ENCODE measurements at regions not wholly inside any gene's neighbourhood (a gene's known extent, or its start where the extent isn't known, plus 50 kb on each side); places are given as distances from the start of the nearest gene placed in this dataset.
A peak's percentile ranks its signal among the peaks of the same experiment; 100 is the strongest.
"Not testable (repeated sequence)": the region's sequence is repeated elsewhere in the genome, so short reads cannot be mapped to it uniquely, and the experiment has no call there.

- H3K27me3 ChIP-seq (ENCODE audit: control insufficient read depth, insufficient read depth, low read length); H3K36me3 ChIP-seq (ENCODE audit: control insufficient read depth, insufficient read depth, low read length); FAIRE-seq; H3K4me3 ChIP-seq (ENCODE audit: low read depth, low read length); DNase-seq (ENCODE audit: low read depth): not testable (repeated sequence)
Measured at GRCh38 chr2:87488021-87488420, 259.9 kb upstream of the PLGLB2 start.

DNA sequence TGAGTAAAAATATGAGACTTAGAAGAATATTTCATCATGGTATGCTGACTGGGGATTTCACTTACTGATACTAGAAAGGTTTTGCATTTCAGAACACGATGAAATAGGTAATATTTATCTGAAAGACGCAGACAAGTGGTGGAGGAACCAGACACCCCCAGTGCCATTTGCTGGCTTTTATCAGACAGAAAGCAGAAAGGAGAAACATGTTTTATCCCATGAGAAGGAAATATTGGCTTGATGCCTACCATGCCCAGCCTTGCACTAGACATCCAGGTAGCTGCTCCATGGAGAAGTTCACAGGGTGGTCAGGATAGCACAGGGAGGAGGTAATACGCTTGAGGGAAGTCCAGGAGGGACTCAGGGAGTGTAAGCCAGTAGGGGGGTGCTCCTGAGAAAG, 258.9 kb upstream of the PLGLB2 start:
- FAIRE-seq; H3K27me3 ChIP-seq (ENCODE audit: control insufficient read depth, insufficient read depth, low read length); DNase-seq (ENCODE audit: low read depth); H3K36me3 ChIP-seq (ENCODE audit: control insufficient read depth, insufficient read depth, low read length); H3K4me3 ChIP-seq (ENCODE audit: low read depth, low read length): not testable (repeated sequence)

- not testable (repeated sequence) for FAIRE-seq; H3K4me3 ChIP-seq (ENCODE audit: low read depth, low read length); DNase-seq (ENCODE audit: low read depth); H3K27me3 ChIP-seq (ENCODE audit: control insufficient read depth, insufficient read depth, low read length); H3K36me3 ChIP-seq (ENCODE audit: control insufficient read depth, insufficient read depth, low read length)
Measured at GRCh38 chr2:87494846-87495245, 253.0 kb upstream of the PLGLB2 start.

- not testable (repeated sequence) for H3K4me3 ChIP-seq (ENCODE audit: low read depth, low read length); H3K27me3 ChIP-seq (ENCODE audit: control insufficient read depth, insufficient read depth, low read length); H3K36me3 ChIP-seq (ENCODE audit: control insufficient read depth, insufficient read depth, low read length); FAIRE-seq; DNase-seq (ENCODE audit: low read depth)
Measured at GRCh38 chr2:87495455-87495854, 252.4 kb upstream of the PLGLB2 start.

DNA sequence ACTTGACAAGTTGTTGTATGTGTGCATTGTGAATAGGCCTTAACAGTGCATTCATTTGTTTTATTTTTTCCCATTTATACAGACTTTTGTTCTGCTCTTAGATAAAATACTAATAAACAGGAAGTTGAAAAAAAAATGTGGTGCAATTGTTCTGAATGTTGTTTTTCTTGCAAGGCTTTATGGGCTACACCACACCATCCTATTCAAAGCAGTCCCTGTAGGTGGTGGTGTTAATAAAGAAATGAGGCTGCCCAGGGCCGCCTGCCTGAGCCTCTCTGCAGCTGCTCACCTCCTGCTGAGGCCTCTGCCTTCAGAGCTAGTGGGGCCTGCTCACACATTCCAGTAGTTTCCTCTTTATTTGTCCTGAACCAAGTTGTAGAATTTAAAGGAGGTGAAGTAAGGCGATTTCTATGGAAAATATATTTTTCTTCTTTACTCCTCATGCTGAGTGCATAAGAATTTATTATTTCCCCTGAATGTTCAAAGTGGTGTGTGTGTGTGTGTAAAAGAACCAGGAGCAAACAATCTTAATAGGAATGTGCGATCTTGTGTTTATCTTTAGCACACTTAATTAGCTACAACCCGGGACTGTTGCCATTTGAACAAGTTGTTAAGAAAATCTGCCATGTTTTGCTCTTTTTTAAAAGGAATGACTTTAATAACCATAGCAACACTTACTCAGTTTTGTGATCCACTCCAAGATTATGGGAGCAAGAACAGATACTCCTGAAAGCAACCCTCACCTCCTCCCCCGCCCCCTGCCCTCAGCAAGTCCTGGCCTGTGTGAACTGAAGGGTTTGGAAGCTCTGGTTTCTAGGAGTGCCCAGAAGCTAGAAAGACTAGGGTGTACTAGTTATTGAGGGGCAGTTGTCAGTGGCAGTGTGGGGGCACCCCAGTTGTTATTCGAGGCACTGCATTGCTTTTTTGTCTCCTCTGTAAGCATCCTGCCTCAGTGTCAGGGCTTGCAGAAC, 251.6 kb upstream of the PLGLB2 start:
- not testable (repeated sequence) for H3K36me3 ChIP-seq (ENCODE audit: control insufficient read depth, insufficient read depth, low read length); H3K4me3 ChIP-seq (ENCODE audit: low read depth, low read length); H3K27me3 ChIP-seq (ENCODE audit: control insufficient read depth, insufficient read depth, low read length); FAIRE-seq
- peak; percentile 49 for DNase-seq (ENCODE audit: low read depth)

- H3K36me3 ChIP-seq (ENCODE audit: control insufficient read depth, insufficient read depth, low read length); H3K27me3 ChIP-seq (ENCODE audit: control insufficient read depth, insufficient read depth, low read length); FAIRE-seq; DNase-seq (ENCODE audit: low read depth); H3K4me3 ChIP-seq (ENCODE audit: low read depth, low read length): not testable (repeated sequence)
Measured at GRCh38 chr2:87497135-87497534, 250.8 kb upstream of the PLGLB2 start.

DNA sequence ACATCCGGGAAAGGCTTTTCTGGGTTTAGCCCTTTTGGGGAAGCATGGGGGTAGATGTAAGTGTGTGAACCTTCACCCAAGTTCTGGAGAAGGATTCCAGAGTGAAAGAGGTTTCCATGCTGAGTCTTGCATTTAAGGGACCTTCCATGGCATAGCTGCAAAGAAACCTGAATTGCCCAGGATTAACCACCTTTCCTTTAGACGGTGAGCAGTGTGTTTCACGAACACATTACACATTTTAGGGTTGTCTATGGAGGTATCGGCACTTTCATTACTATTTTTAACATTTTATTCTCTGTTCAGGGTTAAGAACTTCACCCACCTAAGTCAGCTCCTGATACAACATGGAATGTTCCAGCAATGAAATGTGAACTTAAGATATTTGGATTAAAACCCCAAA, 250.2 kb upstream of the PLGLB2 start:
- H3K36me3 ChIP-seq (ENCODE audit: control insufficient read depth, insufficient read depth, low read length); H3K27me3 ChIP-seq (ENCODE audit: control insufficient read depth, insufficient read depth, low read length); FAIRE-seq; DNase-seq (ENCODE audit: low read depth); H3K4me3 ChIP-seq (ENCODE audit: low read depth, low read length): not testable (repeated sequence)

GRCh38 chr2:87498169-87498853, 249.6 kb upstream of the PLGLB2 start:
- H3K4me3 ChIP-seq (ENCODE audit: low read depth, low read length) = not testable (repeated sequence)

DNA sequence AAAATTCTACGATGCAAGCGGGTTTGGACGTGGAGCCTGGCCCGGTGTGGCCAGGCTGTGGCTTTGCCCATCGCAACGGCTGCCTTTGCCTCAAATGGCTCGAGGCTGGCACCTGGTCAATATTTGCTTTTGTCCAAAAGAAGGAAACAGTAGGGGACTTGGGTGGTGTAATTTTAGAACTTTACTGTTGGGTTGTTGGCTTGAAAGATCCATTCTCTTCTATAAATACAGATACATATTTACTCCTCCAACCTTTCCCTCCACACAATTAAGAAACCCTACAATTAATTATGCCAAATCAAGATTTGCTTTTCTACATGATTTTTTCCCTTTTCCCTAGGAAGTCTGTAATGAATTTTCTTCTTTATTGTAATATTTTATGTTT, 249.0 kb upstream of the PLGLB2 start:
- H3K27me3 ChIP-seq (ENCODE audit: control insufficient read depth, insufficient read depth, low read length); H3K4me3 ChIP-seq (ENCODE audit: low read depth, low read length); FAIRE-seq: not testable (repeated sequence)

More at GRCh38 chr2:87498169-87498853, 249.6 kb upstream of the PLGLB2 start:
- DNase-seq (ENCODE audit: low read depth); FAIRE-seq; H3K27me3 ChIP-seq (ENCODE audit: control insufficient read depth, insufficient read depth, low read length); H3K36me3 ChIP-seq (ENCODE audit: control insufficient read depth, insufficient read depth, low read length): not testable (repeated sequence)

GRCh38 chr2:87499860-87500259, 248.0 kb upstream of the PLGLB2 start:
- not testable (repeated sequence) for H3K27me3 ChIP-seq (ENCODE audit: control insufficient read depth, insufficient read depth, low read length); H3K4me3 ChIP-seq (ENCODE audit: low read depth, low read length); FAIRE-seq; H3K36me3 ChIP-seq (ENCODE audit: control insufficient read depth, insufficient read depth, low read length); DNase-seq (ENCODE audit: low read depth)

More for the DNA sequence above, 249.0 kb upstream of the PLGLB2 start:
- DNase-seq (ENCODE audit: low read depth); H3K36me3 ChIP-seq (ENCODE audit: control insufficient read depth, insufficient read depth, low read length): not testable (repeated sequence)

DNA sequence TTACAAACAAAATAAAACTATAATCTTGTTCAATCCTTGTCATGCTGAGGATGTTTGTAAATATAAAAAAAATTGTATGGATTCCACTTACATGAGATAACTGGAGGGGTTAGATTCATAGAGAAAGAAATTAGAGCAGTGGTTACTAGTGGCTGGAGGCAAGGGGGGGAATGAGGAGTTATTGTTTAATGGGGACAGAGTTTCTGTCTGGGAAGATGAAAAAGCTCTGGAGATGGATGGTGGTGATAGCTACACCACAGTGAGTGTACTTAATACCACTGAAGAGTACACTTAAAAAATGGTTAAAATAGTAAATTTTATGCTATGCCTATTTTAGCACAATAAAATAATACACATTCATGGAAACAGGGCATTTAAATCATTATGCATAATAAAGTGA, 247.5 kb upstream of the PLGLB2 start:
- DNase-seq (ENCODE audit: low read depth); H3K36me3 ChIP-seq (ENCODE audit: control insufficient read depth, insufficient read depth, low read length); H3K27me3 ChIP-seq (ENCODE audit: control insufficient read depth, insufficient read depth, low read length); H3K4me3 ChIP-seq (ENCODE audit: low read depth, low read length); FAIRE-seq: not testable (repeated sequence)

DNA sequence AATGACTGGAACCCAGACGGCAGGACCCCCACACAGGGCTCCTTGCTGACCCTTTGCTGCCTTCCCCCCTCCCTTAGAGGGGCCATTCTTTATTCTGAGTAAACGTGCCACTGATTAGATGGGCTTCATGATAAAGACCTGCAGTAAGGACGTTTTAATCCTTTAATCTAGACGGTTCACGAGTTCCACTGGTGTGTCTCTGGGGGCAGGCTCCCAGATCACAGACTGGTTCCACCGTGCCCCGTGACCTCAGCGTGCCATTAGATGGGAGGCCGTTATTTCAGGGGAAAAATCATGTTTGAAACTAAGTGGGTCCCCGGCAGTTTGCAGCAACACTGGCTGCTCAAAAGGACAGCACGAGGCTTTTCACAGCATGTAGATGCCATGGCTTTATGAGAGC, 246.9 kb upstream of the PLGLB2 start:
- H3K36me3 ChIP-seq (ENCODE audit: control insufficient read depth, insufficient read depth, low read length) = not testable (repeated sequence)

DNA sequence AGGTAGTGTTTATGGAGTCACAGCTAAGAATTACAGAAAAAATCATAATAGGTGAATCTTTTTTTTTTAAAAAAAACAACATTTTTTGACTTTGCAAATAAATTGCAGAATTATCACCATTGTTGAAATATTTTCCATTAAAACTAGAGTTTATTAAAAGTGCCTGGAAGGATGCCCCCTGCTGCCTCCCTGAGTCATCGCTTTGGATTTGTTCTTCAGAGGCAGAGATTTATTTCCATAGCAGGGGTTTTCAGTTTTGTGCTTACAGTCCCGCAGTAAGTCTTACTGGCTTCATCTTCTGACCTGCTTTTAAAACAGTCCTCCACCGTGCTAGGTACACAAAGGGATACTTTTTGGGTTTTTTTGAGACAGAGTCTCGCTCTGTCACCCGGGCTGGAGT, 244.9 kb upstream of the PLGLB2 start:
- DNase-seq (ENCODE audit: low read depth); FAIRE-seq; H3K27me3 ChIP-seq (ENCODE audit: control insufficient read depth, insufficient read depth, low read length); H3K36me3 ChIP-seq (ENCODE audit: control insufficient read depth, insufficient read depth, low read length); H3K4me3 ChIP-seq (ENCODE audit: low read depth, low read length): not testable (repeated sequence)

More for the DNA sequence above, 246.9 kb upstream of the PLGLB2 start:
- not testable (repeated sequence) for H3K4me3 ChIP-seq (ENCODE audit: low read depth, low read length); FAIRE-seq; H3K27me3 ChIP-seq (ENCODE audit: control insufficient read depth, insufficient read depth, low read length); DNase-seq (ENCODE audit: low read depth)

- H3K4me3 ChIP-seq (ENCODE audit: low read depth, low read length); FAIRE-seq; DNase-seq (ENCODE audit: low read depth): not testable (repeated sequence)
Measured at GRCh38 chr2:87505239-87505638, 242.6 kb upstream of the PLGLB2 start.

More at GRCh38 chr2:87505239-87505638, 242.6 kb upstream of the PLGLB2 start:
- H3K27me3 ChIP-seq (ENCODE audit: control insufficient read depth, insufficient read depth, low read length); H3K36me3 ChIP-seq (ENCODE audit: control insufficient read depth, insufficient read depth, low read length): not testable (repeated sequence)

All from bronchial epithelial cell (primary cell).